ENCODE measurements at regions not wholly inside any gene's neighbourhood (a gene's known extent, or its start where the extent isn't known, plus 50 kb on each side); places are given as distances from the start of the nearest gene placed in this dataset.

DNA sequence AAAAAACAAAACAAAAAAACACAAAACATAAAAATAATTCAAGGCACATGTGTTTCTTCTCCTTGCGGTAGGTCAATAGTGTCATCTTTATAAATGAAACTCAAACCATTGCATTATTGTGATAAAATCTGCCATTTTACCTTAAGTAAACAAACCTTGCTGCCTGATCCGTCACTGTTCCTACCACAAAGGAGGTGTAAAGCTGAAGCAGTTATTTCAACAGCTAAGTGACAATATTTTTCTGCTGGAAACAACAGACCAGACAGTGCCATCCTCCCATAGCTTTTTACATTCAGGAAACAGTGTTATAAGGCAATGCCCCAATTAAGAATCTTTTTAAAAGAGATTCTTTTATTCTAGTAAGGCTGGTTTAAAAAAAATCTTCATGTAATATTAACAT is 242.7 kb downstream of the PPP1R2C start:
- TF ChIP-seq, protein P1, sequence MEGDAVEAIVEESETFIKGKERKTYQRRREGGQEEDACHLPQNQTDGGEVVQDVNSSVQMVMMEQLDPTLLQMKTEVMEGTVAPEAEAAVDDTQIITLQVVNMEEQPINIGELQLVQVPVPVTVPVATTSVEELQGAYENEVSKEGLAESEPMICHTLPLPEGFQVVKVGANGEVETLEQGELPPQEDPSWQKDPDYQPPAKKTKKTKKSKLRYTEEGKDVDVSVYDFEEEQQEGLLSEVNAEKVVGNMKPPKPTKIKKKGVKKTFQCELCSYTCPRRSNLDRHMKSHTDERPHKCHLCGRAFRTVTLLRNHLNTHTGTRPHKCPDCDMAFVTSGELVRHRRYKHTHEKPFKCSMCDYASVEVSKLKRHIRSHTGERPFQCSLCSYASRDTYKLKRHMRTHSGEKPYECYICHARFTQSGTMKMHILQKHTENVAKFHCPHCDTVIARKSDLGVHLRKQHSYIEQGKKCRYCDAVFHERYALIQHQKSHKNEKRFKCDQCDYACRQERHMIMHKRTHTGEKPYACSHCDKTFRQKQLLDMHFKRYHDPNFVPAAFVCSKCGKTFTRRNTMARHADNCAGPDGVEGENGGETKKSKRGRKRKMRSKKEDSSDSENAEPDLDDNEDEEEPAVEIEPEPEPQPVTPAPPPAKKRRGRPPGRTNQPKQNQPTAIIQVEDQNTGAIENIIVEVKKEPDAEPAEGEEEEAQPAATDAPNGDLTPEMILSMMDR (IDR thresholded peaks at IDR 0.05) = no peak
- no peak for TF ChIP-seq POLR2A (IDR thresholded peaks at IDR 0.05)
- no peak for TF ChIP-seq EP300 (IDR thresholded peaks at IDR 0.05)
